ENCODE measurements at regions not wholly inside any gene's neighbourhood (a gene's known extent, or its start where the extent isn't known, plus 50 kb on each side); places are given as distances from the start of the nearest gene placed in this dataset.

DNA sequence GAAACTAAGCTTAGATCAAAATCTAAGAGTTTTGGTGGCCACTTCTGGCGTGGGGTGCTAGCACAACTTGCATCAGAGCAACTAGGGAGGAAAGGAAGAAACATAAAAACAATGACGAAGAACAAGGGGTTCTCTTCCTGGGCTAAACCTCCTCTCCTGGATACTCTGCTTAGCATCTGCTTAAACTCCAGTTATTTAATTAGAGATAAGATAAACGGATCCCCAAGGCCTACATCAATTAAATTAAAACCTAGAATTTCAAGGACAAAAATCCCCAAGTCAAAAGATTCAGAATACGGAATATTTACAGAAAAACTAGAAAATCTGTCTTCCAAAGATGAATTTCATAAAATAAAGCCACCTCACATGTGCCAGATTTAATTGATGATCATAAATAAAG is 281.9 kb downstream of the SHOX2 start:
- no peak for DNase-seq (ENCODE audit: low read depth)
- Histone ChIP-seq H3K36me3 (ENCODE audit: control insufficient read depth, insufficient read depth, low read length) (no peaks in the 10 kb centered on the region), H3K27me3 (ENCODE audit: control insufficient read depth, insufficient read depth, low read length) (no peaks in the 10 kb centered on the region), H3K4me3 (ENCODE audit: low read depth, low read length) (no peak overlapping the region)
- TF ChIP-seq, protein P1, sequence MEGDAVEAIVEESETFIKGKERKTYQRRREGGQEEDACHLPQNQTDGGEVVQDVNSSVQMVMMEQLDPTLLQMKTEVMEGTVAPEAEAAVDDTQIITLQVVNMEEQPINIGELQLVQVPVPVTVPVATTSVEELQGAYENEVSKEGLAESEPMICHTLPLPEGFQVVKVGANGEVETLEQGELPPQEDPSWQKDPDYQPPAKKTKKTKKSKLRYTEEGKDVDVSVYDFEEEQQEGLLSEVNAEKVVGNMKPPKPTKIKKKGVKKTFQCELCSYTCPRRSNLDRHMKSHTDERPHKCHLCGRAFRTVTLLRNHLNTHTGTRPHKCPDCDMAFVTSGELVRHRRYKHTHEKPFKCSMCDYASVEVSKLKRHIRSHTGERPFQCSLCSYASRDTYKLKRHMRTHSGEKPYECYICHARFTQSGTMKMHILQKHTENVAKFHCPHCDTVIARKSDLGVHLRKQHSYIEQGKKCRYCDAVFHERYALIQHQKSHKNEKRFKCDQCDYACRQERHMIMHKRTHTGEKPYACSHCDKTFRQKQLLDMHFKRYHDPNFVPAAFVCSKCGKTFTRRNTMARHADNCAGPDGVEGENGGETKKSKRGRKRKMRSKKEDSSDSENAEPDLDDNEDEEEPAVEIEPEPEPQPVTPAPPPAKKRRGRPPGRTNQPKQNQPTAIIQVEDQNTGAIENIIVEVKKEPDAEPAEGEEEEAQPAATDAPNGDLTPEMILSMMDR (IDR thresholded peaks at IDR 0.05; ENCODE audit: insufficient read depth, low read depth, low read length) = no peak
- POLR2A ChIA-PET = no interaction called here
- CTCF ChIA-PET = no interaction called here

DNA sequence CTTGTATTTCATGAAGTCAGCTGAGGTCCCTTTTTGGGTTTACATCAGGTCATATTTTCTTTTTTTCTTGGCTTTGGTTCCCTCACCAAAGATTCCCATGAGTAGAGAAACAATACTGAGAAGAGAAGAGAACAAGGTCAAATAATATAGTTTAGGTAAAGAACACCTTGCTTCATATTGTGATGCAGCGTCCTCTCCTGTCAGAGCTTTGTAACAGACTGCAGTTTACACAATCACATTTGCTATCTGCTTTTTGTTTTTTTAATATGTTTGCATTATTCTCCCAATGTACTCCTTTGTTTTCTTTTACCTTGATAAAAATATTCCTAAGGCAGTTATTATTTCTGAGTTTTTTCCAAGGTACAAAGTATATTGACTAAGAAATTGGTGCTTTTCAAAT is 283.2 kb downstream of the SHOX2 start:
- Histone ChIP-seq H3K27me3 (ENCODE audit: control insufficient read depth, insufficient read depth, low read length) (no peaks in the 10 kb centered on the region), H3K4me3 (ENCODE audit: low read depth, low read length) (no peak overlapping the region), H3K36me3 (ENCODE audit: control insufficient read depth, insufficient read depth, low read length) (no peaks in the 10 kb centered on the region)
- ChIA-PET CTCF (interaction anchor here (1.4 kb wide), 1 partner anchor 216 kb away, joined by 4 read pairs; no protein-coding TSS in a partner anchor), POLR2A (no interaction called here)
- no peak for DNase-seq (ENCODE audit: low read depth)
- TF ChIP-seq, protein P1 (IDR thresholded peaks at IDR 0.05; ENCODE audit: insufficient read depth, low read depth, low read length) = no peak

DNA sequence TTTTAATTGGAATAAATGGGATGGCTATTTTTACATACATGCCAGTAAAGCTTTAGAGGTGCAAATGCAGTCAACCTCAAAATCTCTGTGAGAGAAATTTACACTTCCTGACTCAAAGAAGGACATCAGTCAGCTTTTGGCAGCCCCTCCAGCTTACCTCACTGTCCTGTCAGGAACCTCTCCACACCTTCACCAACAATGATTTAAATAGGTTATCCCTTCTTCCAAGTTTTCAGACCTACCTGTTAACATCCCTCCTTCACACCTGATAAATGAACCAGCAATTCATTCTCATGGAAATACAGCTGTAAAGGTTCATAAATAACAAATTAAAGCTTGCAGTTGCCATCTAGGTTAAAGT is 286.1 kb downstream of the SHOX2 start:
- H3K27me3 ChIP-seq (ENCODE audit: control insufficient read depth, insufficient read depth, low read length) = no peaks in the 10 kb centered on the region
- POLR2A ChIA-PET = no interaction called here
- CTCF ChIA-PET = interaction anchor here (1.0 to 1.4 kb wide), 2 partner anchors 10 to 25 kb away, joined by 4 read pairs; no protein-coding TSS in a partner anchor
- no peaks in the 10 kb centered on the region for H3K36me3 ChIP-seq (ENCODE audit: control insufficient read depth, insufficient read depth, low read length)
- TF ChIP-seq, protein P1 (IDR thresholded peaks at IDR 0.05; ENCODE audit: insufficient read depth, low read depth, low read length) = no peak
- DNase-seq (ENCODE audit: low read depth) = no peak
- H3K4me3 ChIP-seq (ENCODE audit: low read depth, low read length) = no peak overlapping the region

DNA sequence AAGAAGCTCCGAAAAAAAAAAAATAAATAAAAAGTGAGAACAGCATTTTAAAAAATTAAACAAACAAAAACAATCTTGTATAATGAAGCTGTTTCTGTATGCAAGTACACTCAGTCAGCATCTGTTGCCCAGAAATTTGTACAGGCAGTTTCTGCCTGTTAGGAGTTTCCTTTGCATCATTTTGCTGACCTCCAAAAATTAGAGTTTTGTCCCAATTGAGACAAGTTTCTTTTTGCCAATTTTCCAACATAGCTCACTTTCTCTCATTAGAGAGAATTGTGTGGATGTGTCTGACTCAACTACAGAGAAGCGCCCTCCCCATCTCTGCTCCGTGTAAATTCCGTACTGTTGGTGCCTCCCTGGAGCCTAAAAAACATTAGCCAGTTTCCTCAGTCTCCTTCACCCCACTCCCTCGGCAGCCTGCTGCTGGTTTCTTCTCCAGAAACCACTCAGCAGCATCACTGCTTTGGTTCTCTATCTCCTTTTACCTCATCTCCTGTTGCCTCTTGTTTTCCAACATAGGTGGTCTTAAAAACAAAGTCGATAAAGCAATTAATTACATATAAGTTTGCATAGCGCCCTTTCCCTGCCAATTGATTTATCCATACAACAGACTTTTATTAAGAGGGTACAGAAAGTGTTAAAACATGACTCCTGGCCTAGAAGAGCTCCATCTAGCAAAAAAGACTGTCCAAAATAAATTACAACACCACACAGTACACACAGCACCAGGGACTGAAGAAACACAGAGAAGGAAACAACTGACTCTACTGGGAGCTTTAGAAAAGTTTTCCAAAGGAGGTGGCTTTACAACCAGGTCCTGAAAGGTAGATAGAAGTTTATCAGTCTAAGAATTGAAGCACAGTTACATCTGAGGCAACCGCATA is 286.7 kb downstream of the SHOX2 start:
- ChIA-PET CTCF (interaction anchor here (1.0 to 1.4 kb wide), 2 partner anchors 10 to 25 kb away, joined by 4 read pairs; no protein-coding TSS in a partner anchor), POLR2A (no interaction called here)
- no peak for DNase-seq (ENCODE audit: low read depth)

DNA sequence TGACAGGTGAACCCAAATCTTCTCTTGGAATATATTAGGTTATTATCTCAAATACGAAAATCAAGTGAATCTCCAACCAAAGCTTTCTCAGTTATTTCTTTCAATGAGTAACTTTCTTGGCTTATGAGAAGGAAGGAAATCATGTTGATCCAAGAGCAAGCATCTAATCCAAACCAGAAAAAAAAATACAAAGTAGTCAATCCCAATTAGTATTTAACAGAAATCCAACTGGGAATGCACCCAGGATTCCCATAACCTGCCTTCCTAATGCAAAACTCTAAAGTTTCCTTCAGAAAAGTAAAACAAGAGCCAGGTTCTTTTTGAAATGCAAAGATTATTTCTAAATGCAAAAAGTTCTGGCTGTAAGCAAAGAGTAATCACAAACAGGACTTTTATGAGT is 289.3 kb downstream of the SHOX2 start:
- Histone ChIP-seq H3K4me3 (ENCODE audit: low read depth, low read length) (no peak overlapping the region), H3K27me3 (ENCODE audit: control insufficient read depth, insufficient read depth, low read length) (no peaks in the 10 kb centered on the region), H3K36me3 (ENCODE audit: control insufficient read depth, insufficient read depth, low read length) (no peaks in the 10 kb centered on the region)
- POLR2A ChIA-PET = no interaction called here
- no peak for DNase-seq (ENCODE audit: low read depth)
- TF ChIP-seq, protein P1 (IDR thresholded peaks at IDR 0.05; ENCODE audit: insufficient read depth, low read depth, low read length) = no peak
- CTCF ChIA-PET = no interaction called here

More for the DNA sequence above, 286.7 kb downstream of the SHOX2 start:
- Histone ChIP-seq H3K4me3 (ENCODE audit: low read depth, low read length) (no peak overlapping the region), H3K36me3 (ENCODE audit: control insufficient read depth, insufficient read depth, low read length) (no peaks in the 10 kb centered on the region), H3K27me3 (ENCODE audit: control insufficient read depth, insufficient read depth, low read length) (no peaks in the 10 kb centered on the region)
- TF ChIP-seq, protein P1 (IDR thresholded peaks at IDR 0.05; ENCODE audit: insufficient read depth, low read depth, low read length) = no peak
